Dendritic cell treated with granulocyte-macrophage colony-stimulating factor and Interleukin-4, amounts not matched to agents 40 ng/mL and 50 ng/mL, for 4 days (primary cell): ENCODE measurements at regions not wholly inside any gene's neighbourhood (a gene's known extent, or its start where the extent isn't known, plus 50 kb on each side); places are given as distances from the start of the nearest gene placed in this dataset.
"Not testable (repeated sequence)": the region's sequence is repeated elsewhere in the genome, so short reads cannot be mapped to it uniquely, and the experiment has no call there.

ENCODE experiments used
- H3K27ac Mint-ChIP-seq: one replicate; pipeline ENCODE4 v1.8.0; 2022; ENCODE audit warnings: mild to moderate bottlenecking, mixed read lengths
- H3K27me3 Mint-ChIP-seq: one replicate; pipeline ENCODE4 v1.8.0; 2022; ENCODE audit warnings: mild to moderate bottlenecking, mixed read lengths
- H3K36me3 Mint-ChIP-seq: one replicate; pipeline ENCODE4 v1.8.0; 2022; ENCODE audit warnings: low read depth, mixed read lengths
- H3K4me1 Mint-ChIP-seq: one replicate; pipeline ENCODE4 v1.8.0; 2022; ENCODE audit warnings: low read depth, mixed read lengths
- H3K4me3 Mint-ChIP-seq: one replicate; pipeline ENCODE4 v1.8.0; 2022; ENCODE audit warnings: mild to moderate bottlenecking, moderate library complexity, mixed read lengths
- H3K9me3 Mint-ChIP-seq: one replicate; pipeline ENCODE4 v1.8.0; 2022; ENCODE audit warnings: mixed read lengths
- intact Hi-C: fragments of 100-400 bp; cut with micrococcal nuclease; formaldehyde crosslinking; loops from one replicate; pipeline ENCODE4 v1.15.0; 2022

GRCh38 chr5:30345539-30346345 lies 847.7 kb upstream of the CDH6 start:
- H3K4me1 Mint-ChIP-seq, intact Hi-C loops, H3K36me3 Mint-ChIP-seq, H3K4me3 Mint-ChIP-seq, H3K27ac Mint-ChIP-seq, H3K27me3 Mint-ChIP-seq: not testable (repeated sequence)
- H3K9me3 Mint-ChIP-seq, result peaks cover 37% of the 10 kb centered on the region

- Mint-ChIP-seq H3K4me3 (no peak overlapping the region), H3K27me3 (no peaks in the 10 kb centered on the region), H3K4me1 (no peaks in the 10 kb centered on the region), H3K36me3 (no peaks in the 10 kb centered on the region), H3K27ac (no peak overlapping the region), H3K9me3 (peaks cover 34% of the 10 kb centered on the region)
- intact Hi-C loops, result no loop called here
Observed at GRCh38 chr5:30343707-30344106, 849.8 kb upstream of the CDH6 start.

- no peak overlapping the region for H3K27ac Mint-ChIP-seq
- no peaks in the 10 kb centered on the region for H3K27me3 Mint-ChIP-seq
- H3K36me3 Mint-ChIP-seq, result no peaks in the 10 kb centered on the region
- H3K9me3 Mint-ChIP-seq, result peaks cover 24% of the 10 kb centered on the region
- intact Hi-C loops, result no loop called here
- no peaks in the 10 kb centered on the region for H3K4me1 Mint-ChIP-seq
- H3K4me3 Mint-ChIP-seq, result no peak overlapping the region
Observed at GRCh38 chr5:30341466-30341865, 852.0 kb upstream of the CDH6 start.

GRCh38 chr5:30337084-30337573 lies 856.4 kb upstream of the CDH6 start:
- Mint-ChIP-seq H3K36me3 (no peaks in the 10 kb centered on the region), H3K27ac (no peak overlapping the region), H3K27me3 (no peaks in the 10 kb centered on the region), H3K9me3 (peaks cover 19% of the 10 kb centered on the region), H3K4me1 (no peaks in the 10 kb centered on the region), H3K4me3 (no peak overlapping the region)
- intact Hi-C loops, result no loop called here

- no peak overlapping the region for H3K4me3 Mint-ChIP-seq
- no peaks in the 10 kb centered on the region for H3K4me1 Mint-ChIP-seq
- no peaks in the 10 kb centered on the region for H3K36me3 Mint-ChIP-seq
- no peak overlapping the region for H3K27ac Mint-ChIP-seq
- H3K9me3 Mint-ChIP-seq, result peaks cover 9% of the 10 kb centered on the region
- no peaks in the 10 kb centered on the region for H3K27me3 Mint-ChIP-seq
- intact Hi-C loops, result no loop called here
Observed at GRCh38 chr5:30331534-30331933, 862.0 kb upstream of the CDH6 start.

- H3K27me3 Mint-ChIP-seq, result no peaks in the 10 kb centered on the region
- intact Hi-C loops, result no loop called here
- peaks cover 10% of the 10 kb centered on the region for H3K9me3 Mint-ChIP-seq
- no peaks in the 10 kb centered on the region for H3K36me3 Mint-ChIP-seq
- no peak overlapping the region for H3K27ac Mint-ChIP-seq
- H3K4me3 Mint-ChIP-seq, result no peak overlapping the region
- no peaks in the 10 kb centered on the region for H3K4me1 Mint-ChIP-seq
Observed at GRCh38 chr5:30325795-30326194, 867.7 kb upstream of the CDH6 start.

GRCh38 chr5:30324083-30324482 lies 869.4 kb upstream of the CDH6 start:
- Mint-ChIP-seq H3K4me1 (no peaks in the 10 kb centered on the region), H3K27ac (no peak overlapping the region), H3K4me3 (no peak overlapping the region), H3K36me3 (no peaks in the 10 kb centered on the region), H3K27me3 (no peaks in the 10 kb centered on the region), H3K9me3 (peaks cover 10% of the 10 kb centered on the region)
- intact Hi-C loops, result no loop called here

- intact Hi-C loops, result no loop called here
- Mint-ChIP-seq H3K4me3 (no peak overlapping the region), H3K27me3 (no peaks in the 10 kb centered on the region), H3K4me1 (no peaks in the 10 kb centered on the region), H3K9me3 (peaks cover 50% of the 10 kb centered on the region), H3K36me3 (no peaks in the 10 kb centered on the region), H3K27ac (no peak overlapping the region)
Observed at GRCh38 chr5:30287890-30288289, 905.6 kb upstream of the CDH6 start.

GRCh38 chr5:30279237-30279636 lies 914.2 kb upstream of the CDH6 start:
- intact Hi-C loops, result no loop called here
- Mint-ChIP-seq H3K4me1 (no peaks in the 10 kb centered on the region), H3K27me3 (no peaks in the 10 kb centered on the region), H3K4me3 (no peak overlapping the region), H3K27ac (no peak overlapping the region), H3K9me3 (peaks cover 12% of the 10 kb centered on the region), H3K36me3 (no peaks in the 10 kb centered on the region)

- no peaks in the 10 kb centered on the region for H3K27me3 Mint-ChIP-seq
- no peaks in the 10 kb centered on the region for H3K4me1 Mint-ChIP-seq
- H3K36me3 Mint-ChIP-seq, result no peaks in the 10 kb centered on the region
- H3K27ac Mint-ChIP-seq, result no peak overlapping the region
- no peak overlapping the region for H3K4me3 Mint-ChIP-seq
- H3K9me3 Mint-ChIP-seq, result peaks cover 24% of the 10 kb centered on the region
- intact Hi-C loops, result no loop called here
Observed at GRCh38 chr5:30267026-30267425, 926.5 kb upstream of the CDH6 start.

- Mint-ChIP-seq H3K4me3 (no peak overlapping the region), H3K9me3 (peaks cover 47% of the 10 kb centered on the region), H3K4me1 (no peaks in the 10 kb centered on the region), H3K36me3 (no peaks in the 10 kb centered on the region), H3K27ac (no peak overlapping the region), H3K27me3 (no peaks in the 10 kb centered on the region)
- intact Hi-C loops, result no loop called here
Observed at GRCh38 chr5:30239331-30240022, 954.0 kb upstream of the CDH6 start.

- H3K9me3 Mint-ChIP-seq, result peaks cover 53% of the 10 kb centered on the region
- H3K27ac Mint-ChIP-seq, result no peak overlapping the region
- no peaks in the 10 kb centered on the region for H3K27me3 Mint-ChIP-seq
- no peak overlapping the region for H3K4me3 Mint-ChIP-seq
- no peaks in the 10 kb centered on the region for H3K4me1 Mint-ChIP-seq
- intact Hi-C loops, result no loop called here
- H3K36me3 Mint-ChIP-seq, result no peaks in the 10 kb centered on the region
Observed at GRCh38 chr5:30237189-30237588, 956.3 kb upstream of the CDH6 start.

- H3K9me3 Mint-ChIP-seq, result peaks cover 51% of the 10 kb centered on the region
- H3K4me3 Mint-ChIP-seq, result no peak overlapping the region
- no peaks in the 10 kb centered on the region for H3K36me3 Mint-ChIP-seq
- H3K4me1 Mint-ChIP-seq, result no peaks in the 10 kb centered on the region
- intact Hi-C loops, result no loop called here
- H3K27me3 Mint-ChIP-seq, result no peaks in the 10 kb centered on the region
- no peak overlapping the region for H3K27ac Mint-ChIP-seq
Observed at GRCh38 chr5:30209755-30210154, 983.7 kb upstream of the CDH6 start.

GRCh38 chr5:30197662-30198061 lies 995.8 kb upstream of the CDH6 start:
- no peak overlapping the region for H3K27ac Mint-ChIP-seq
- H3K9me3 Mint-ChIP-seq, result peaks cover 39% of the 10 kb centered on the region
- no peaks in the 10 kb centered on the region for H3K4me1 Mint-ChIP-seq
- H3K4me3 Mint-ChIP-seq, result no peak overlapping the region
- no peaks in the 10 kb centered on the region for H3K36me3 Mint-ChIP-seq
- intact Hi-C loops, result no loop called here
- no peaks in the 10 kb centered on the region for H3K27me3 Mint-ChIP-seq
